ENCODE measurements at regions not wholly inside any gene's neighbourhood (a gene's known extent, or its start where the extent isn't known, plus 50 kb on each side); places are given as distances from the start of the nearest gene placed in this dataset.
"Not testable (repeated sequence)": the region's sequence is repeated elsewhere in the genome, so short reads cannot be mapped to it uniquely, and the experiment has no call there.

DNA sequence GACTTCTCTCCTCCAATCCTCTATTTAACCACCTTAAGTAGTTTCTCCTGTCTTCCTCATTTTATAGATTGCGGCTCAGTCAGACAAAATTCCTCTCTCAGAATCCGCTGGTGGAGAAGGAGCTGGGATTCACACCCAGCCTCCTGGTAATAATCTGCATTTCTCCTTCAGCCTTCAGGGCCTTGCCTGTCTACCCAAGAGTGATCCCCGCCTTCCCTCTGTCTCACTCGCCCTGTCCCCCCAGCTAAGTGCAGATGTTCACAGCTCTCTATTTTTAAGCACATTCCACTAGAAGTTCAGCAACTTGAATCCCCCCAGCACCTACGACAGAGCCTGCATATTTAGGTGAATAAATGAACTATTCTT lies 212.5 kb upstream of the HAAO start:
- no peak for DNase-seq (ENCODE audit: low read depth)
- H3K4me3 ChIP-seq (ENCODE audit: low read depth, low read length): no peak overlapping the region
- no peak for TF ChIP-seq POLR2A (IDR thresholded peaks at IDR 0.05; ENCODE audit: extremely low read depth, insufficient read length)
- no peak for TF ChIP-seq MAX (IDR thresholded peaks at IDR 0.05; ENCODE audit: low read depth, low read length)
- TF ChIP-seq CTCF (IDR thresholded peaks at IDR 0.05; ENCODE audit: low read depth, low read length): no peak
- TF ChIP-seq MYC (IDR thresholded peaks at IDR 0.05; ENCODE audit: low read depth, low read length): no peak

- H3K4me3 ChIP-seq (ENCODE audit: low read depth, low read length); DNase-seq (ENCODE audit: low read depth): not testable (repeated sequence)
Measured at GRCh38 chr2:43004126-43004865, 211.9 kb upstream of the HAAO start.

DNA sequence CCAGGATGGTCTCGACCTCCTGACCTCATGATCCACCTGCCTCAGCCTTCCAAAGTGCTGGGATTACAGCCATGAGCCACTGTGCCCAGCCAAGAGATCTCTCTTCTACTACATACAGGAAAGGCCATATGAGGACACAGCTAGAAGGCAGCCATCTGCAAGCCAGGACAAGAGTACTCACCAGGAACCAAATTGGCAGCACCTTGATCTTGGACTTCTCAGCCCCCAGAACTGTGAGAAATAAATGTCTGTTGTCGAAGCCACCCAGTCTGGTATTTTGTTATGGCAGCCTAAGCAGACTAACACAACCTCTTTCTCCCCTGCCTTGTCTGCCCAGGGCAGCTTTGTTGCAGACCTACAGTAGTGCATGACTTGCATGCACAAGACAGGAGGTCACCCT lies 211.3 kb upstream of the HAAO start:
- DNase-seq (ENCODE audit: low read depth): no peak
- no peak for TF ChIP-seq POLR2A (IDR thresholded peaks at IDR 0.05; ENCODE audit: extremely low read depth, insufficient read length)
- TF ChIP-seq MAX (IDR thresholded peaks at IDR 0.05; ENCODE audit: low read depth, low read length): no peak
- no peak for TF ChIP-seq CTCF (IDR thresholded peaks at IDR 0.05; ENCODE audit: low read depth, low read length)
- no peak for TF ChIP-seq MYC (IDR thresholded peaks at IDR 0.05; ENCODE audit: low read depth, low read length)

GRCh38 chr2:43001787-43002468 lies 209.5 kb upstream of the HAAO start:
- DNase-seq (ENCODE audit: low read depth): no peak
- no peak for TF ChIP-seq MAX (IDR thresholded peaks at IDR 0.05; ENCODE audit: low read depth, low read length)
- TF ChIP-seq POLR2A (IDR thresholded peaks at IDR 0.05; ENCODE audit: extremely low read depth, insufficient read length): no peak
- TF ChIP-seq MYC (IDR thresholded peaks at IDR 0.05; ENCODE audit: low read depth, low read length): no peak
- TF ChIP-seq CTCF (IDR thresholded peaks at IDR 0.05; ENCODE audit: low read depth, low read length): no peak
- no peak overlapping the region for H3K4me3 ChIP-seq (ENCODE audit: low read depth, low read length)

More for the DNA sequence above, 211.3 kb upstream of the HAAO start:
- no peak overlapping the region for H3K4me3 ChIP-seq (ENCODE audit: low read depth, low read length)

DNA sequence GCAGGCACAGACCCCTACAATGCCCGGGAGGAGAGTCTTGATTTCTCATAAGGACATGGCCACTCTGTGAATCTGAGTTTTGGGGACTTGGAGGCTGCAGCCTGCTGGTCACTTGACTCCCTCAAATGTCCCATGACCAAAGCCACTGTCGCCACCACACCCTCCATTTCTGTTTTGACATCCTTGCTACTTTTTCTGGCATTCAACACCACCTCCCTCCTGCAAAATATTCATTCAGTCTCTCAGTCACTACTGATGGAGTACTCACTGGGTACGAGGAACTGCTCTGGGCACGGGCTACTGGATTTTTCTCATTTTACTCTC lies 208.6 kb upstream of the HAAO start:
- no peak for TF ChIP-seq MYC (IDR thresholded peaks at IDR 0.05; ENCODE audit: low read depth, low read length)
- TF ChIP-seq CTCF (IDR thresholded peaks at IDR 0.05; ENCODE audit: low read depth, low read length): no peak
- no peak for TF ChIP-seq POLR2A (IDR thresholded peaks at IDR 0.05; ENCODE audit: extremely low read depth, insufficient read length)
- TF ChIP-seq MAX (IDR thresholded peaks at IDR 0.05; ENCODE audit: low read depth, low read length): no peak
- no peak overlapping the region for H3K4me3 ChIP-seq (ENCODE audit: low read depth, low read length)
- no peak for DNase-seq (ENCODE audit: low read depth)

DNA sequence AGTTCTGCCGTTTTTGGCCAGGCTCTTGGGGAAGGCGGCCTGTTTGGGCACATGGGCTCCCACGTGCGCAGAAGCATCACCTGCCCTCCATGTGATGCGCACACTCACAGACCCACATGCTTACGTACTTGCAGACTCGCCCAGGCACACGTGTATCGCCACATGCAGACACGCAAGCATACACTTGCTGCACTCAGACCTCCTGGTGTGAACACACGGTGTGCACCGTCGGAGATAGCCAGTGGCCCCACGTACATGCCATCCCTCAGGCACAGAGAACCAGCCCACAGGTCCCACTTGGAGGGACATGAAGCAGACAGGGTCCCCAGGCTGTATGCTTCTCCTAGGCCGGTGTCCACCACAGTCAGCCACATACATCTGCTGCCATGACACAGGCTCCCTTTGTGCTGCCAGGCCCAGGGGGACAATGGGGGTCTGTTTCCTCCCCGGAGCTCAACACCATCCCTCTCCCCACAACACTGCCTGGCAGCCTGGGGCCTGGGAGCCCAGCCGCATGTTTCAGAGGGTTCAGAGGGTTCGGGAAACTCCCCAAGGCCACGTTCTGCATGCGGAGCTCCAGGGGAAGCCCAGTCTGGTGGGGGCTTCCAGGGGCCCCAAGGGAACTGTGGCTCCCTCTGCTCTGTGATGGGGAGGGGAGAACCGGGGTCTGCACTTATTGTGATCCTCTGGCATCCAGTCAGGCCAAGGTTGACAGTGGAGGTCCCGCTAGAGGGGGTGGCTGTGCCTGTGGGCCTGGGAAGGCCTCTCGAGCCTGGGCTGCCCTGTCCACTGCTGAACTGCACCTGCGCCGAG lies 208.1 kb upstream of the HAAO start:
- no peak overlapping the region for H3K4me3 ChIP-seq (ENCODE audit: low read depth, low read length)
- TF ChIP-seq MAX (IDR thresholded peaks at IDR 0.05; ENCODE audit: low read depth, low read length): no peak
- TF ChIP-seq CTCF (IDR thresholded peaks at IDR 0.05; ENCODE audit: low read depth, low read length): no peak
- no peak for TF ChIP-seq MYC (IDR thresholded peaks at IDR 0.05; ENCODE audit: low read depth, low read length)
- TF ChIP-seq POLR2A (IDR thresholded peaks at IDR 0.05; ENCODE audit: extremely low read depth, insufficient read length): no peak
- DNase-seq (ENCODE audit: low read depth): no peak
